ENCODE measurements at regions not wholly inside any gene's neighbourhood (a gene's known extent, or its start where the extent isn't known, plus 50 kb on each side); places are given as distances from the start of the nearest gene placed in this dataset.
A peak's percentile ranks its signal among the peaks of the same experiment; 100 is the strongest.

DNA sequence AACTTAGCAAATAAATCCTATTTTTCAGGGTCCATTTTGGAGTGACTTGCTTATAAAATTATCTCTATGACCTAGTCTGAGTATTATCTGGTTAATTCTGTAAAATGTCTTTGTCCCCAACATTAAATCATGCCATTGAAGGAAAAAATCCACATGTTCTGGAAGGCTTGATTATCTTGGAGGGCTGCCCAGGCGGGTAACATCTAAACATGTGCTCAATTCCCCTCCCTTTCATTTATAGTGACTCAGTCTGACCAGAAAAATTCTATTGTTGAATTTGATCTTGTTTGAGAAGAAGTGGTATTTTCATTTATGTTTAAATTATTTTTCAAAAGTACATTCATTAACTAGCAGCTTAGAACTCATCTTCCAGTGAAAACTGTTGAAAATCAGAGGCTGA lies 55.4 kb upstream of the SLC10A7 start:
- DNase-seq (ENCODE audit: low spot score), result peak; percentile 11

DNA sequence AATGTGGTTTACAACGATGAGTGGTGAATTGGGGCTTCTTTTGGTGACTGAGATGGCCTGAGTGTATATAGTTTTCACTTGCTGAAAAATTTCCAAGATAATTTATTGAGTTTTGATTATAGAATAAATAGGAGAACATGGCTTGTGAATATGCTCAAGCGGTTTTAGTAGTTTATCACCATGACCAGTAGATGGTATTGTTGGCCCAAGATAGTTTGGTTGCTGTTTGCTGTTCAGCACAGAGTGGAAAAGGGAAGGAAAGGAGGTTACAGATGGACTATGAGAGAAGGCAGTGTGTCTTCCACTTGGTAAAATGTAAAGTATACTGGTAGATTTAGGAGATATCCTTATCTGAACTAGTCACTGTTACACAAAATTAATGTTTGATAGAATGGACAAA lies 55.8 kb upstream of the POU4F2 start:
- DNase-seq (ENCODE audit: low spot score), result no peak

DNA sequence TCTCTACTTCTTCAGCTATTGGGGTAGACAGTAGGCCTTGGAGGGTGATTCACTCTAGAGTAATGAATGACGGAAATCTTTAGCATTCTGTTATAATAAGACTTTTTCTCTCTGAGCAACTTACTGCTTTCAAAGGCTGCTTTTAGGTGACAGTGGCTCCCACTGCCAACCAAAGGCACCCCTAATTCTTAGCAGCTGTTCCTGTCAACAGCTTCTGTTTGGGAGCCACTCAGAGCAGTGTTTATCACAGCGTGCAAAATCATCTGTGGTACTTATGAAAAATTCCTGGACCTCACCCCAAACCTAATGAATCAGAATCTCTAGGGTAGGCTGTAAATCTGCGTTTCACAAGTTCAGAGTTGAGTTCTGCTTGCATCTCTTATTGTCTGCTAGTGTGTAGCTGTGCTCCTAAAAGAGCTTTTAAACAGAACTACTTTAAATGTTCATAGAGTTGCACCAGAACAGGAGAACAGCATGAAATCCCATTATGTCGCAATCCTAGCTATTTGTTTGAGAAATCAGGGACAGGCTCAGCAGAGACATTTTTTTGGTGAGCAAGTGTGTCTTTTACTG lies 52.8 kb upstream of the POU4F2 start:
- DNase-seq (ENCODE audit: low spot score), result peak; percentile 16
